ENCODE measurements at regions not wholly inside any gene's neighbourhood (a gene's known extent, or its start where the extent isn't known, plus 50 kb on each side); places are given as distances from the start of the nearest gene placed in this dataset.

DNA sequence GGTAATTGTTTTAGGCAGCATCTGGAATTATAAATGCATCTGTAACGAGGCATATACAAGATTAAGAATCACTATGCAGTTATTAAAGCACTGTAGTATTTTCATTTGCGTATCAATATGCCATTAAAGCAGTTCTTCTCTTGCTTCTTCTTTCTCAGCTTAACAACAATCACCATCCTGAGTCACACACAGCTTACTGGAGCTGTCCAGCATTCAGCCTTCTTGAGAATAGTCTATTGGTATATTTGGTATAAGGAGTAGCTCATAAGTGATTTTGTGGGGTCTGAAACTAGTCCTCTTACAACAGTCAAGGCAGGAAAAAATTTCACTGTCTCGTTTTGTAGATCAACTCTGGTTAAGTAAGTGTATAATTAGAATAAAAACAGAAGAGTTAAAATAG, 523.0 kb upstream of the FOXG1 start:
- TF ChIP-seq, protein P1, sequence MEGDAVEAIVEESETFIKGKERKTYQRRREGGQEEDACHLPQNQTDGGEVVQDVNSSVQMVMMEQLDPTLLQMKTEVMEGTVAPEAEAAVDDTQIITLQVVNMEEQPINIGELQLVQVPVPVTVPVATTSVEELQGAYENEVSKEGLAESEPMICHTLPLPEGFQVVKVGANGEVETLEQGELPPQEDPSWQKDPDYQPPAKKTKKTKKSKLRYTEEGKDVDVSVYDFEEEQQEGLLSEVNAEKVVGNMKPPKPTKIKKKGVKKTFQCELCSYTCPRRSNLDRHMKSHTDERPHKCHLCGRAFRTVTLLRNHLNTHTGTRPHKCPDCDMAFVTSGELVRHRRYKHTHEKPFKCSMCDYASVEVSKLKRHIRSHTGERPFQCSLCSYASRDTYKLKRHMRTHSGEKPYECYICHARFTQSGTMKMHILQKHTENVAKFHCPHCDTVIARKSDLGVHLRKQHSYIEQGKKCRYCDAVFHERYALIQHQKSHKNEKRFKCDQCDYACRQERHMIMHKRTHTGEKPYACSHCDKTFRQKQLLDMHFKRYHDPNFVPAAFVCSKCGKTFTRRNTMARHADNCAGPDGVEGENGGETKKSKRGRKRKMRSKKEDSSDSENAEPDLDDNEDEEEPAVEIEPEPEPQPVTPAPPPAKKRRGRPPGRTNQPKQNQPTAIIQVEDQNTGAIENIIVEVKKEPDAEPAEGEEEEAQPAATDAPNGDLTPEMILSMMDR (IDR thresholded peaks at IDR 0.05; ENCODE audit: insufficient read depth, low read depth, low read length) = no peak
- no peak for TF ChIP-seq EZH2 (IDR thresholded peaks at IDR 0.05; ENCODE audit: insufficient read depth, low read length)
